ENCODE measurements at regions not wholly inside any gene's neighbourhood (a gene's known extent, or its start where the extent isn't known, plus 50 kb on each side); places are given as distances from the start of the nearest gene placed in this dataset.

GRCh38 chr4:11182586-11183355, 245.9 kb downstream of the HS3ST1 start:
- no peak for TF ChIP-seq CTCF (IDR thresholded peaks at IDR 0.05)
- Mint-ChIP-seq H3K4me1 (no peaks in the 10 kb centered on the region), H3K27ac (no peak overlapping the region), H3K9me3 (no peaks in the 10 kb centered on the region), H3K27me3 (ENCODE audit: low read depth, poor library complexity) (peaks cover 5% of the 10 kb centered on the region), H3K36me3 (ENCODE audit: low read depth) (no peaks in the 10 kb centered on the region), H3K4me3 (no peak overlapping the region)
- no peak for DNase-seq

- no peaks in the 10 kb centered on the region for H3K36me3 Mint-ChIP-seq (ENCODE audit: low read depth)
- no peak overlapping the region for H3K27ac Mint-ChIP-seq
- H3K9me3 Mint-ChIP-seq = no peaks in the 10 kb centered on the region
- H3K4me3 Mint-ChIP-seq = no peak overlapping the region
- no peak for DNase-seq
- H3K27me3 Mint-ChIP-seq (ENCODE audit: low read depth, poor library complexity) = peaks cover 5% of the 10 kb centered on the region
- H3K4me1 Mint-ChIP-seq = no peaks in the 10 kb centered on the region
- no peak for TF ChIP-seq CTCF (IDR thresholded peaks at IDR 0.05)
These were observed 246.7 kb downstream of the HS3ST1 start for GRCh38 chr4:11182031-11182430.

- no peaks in the 10 kb centered on the region for H3K36me3 Mint-ChIP-seq (ENCODE audit: low read depth)
- no peak overlapping the region for H3K27ac Mint-ChIP-seq
- H3K27me3 Mint-ChIP-seq (ENCODE audit: low read depth, poor library complexity) = peaks cover 5% of the 10 kb centered on the region
- H3K9me3 Mint-ChIP-seq = no peaks in the 10 kb centered on the region
- H3K4me3 Mint-ChIP-seq = no peak overlapping the region
- no peak for DNase-seq
- TF ChIP-seq CTCF (IDR thresholded peaks at IDR 0.05) = no peak
- H3K4me1 Mint-ChIP-seq = peaks cover 5% of the 10 kb centered on the region
These were observed 248.9 kb downstream of the HS3ST1 start for GRCh38 chr4:11179796-11180195.

GRCh38 chr4:11178433-11178832, 250.3 kb downstream of the HS3ST1 start:
- Mint-ChIP-seq H3K27ac (no peak overlapping the region), H3K9me3 (peaks cover 2% of the 10 kb centered on the region), H3K4me3 (no peak overlapping the region)

GRCh38 chr4:11175374-11175773, 253.3 kb downstream of the HS3ST1 start:
- Mint-ChIP-seq H3K4me1 (peaks cover 5% of the 10 kb centered on the region), H3K27me3 (ENCODE audit: low read depth, poor library complexity) (peaks cover 5% of the 10 kb centered on the region), H3K4me3 (no peak overlapping the region), H3K36me3 (ENCODE audit: low read depth) (peaks cover 5% of the 10 kb centered on the region), H3K9me3 (peaks cover 9% of the 10 kb centered on the region), H3K27ac (no peak overlapping the region)
- DNase-seq = no peak
- no peak for TF ChIP-seq CTCF (IDR thresholded peaks at IDR 0.05)

More at GRCh38 chr4:11178433-11178832, 250.3 kb downstream of the HS3ST1 start:
- no peak for TF ChIP-seq CTCF (IDR thresholded peaks at IDR 0.05)
- Mint-ChIP-seq H3K27me3 (ENCODE audit: low read depth, poor library complexity) (peaks cover 5% of the 10 kb centered on the region), H3K36me3 (ENCODE audit: low read depth) (peaks cover 3% of the 10 kb centered on the region), H3K4me1 (peaks cover 5% of the 10 kb centered on the region)
- no peak for DNase-seq

- H3K36me3 Mint-ChIP-seq (ENCODE audit: low read depth) = peaks cover 6% of the 10 kb centered on the region
- H3K9me3 Mint-ChIP-seq = peaks cover 7% of the 10 kb centered on the region
- DNase-seq = no peak
- no peak overlapping the region for H3K27ac Mint-ChIP-seq
- peaks cover 2% of the 10 kb centered on the region for H3K27me3 Mint-ChIP-seq (ENCODE audit: low read depth, poor library complexity)
- no peak overlapping the region for H3K4me3 Mint-ChIP-seq
- no peak for TF ChIP-seq CTCF (IDR thresholded peaks at IDR 0.05)
- H3K4me1 Mint-ChIP-seq = peaks cover 10% of the 10 kb centered on the region
These were observed 262.1 kb downstream of the HS3ST1 start for GRCh38 chr4:11166606-11167005.
